ENCODE measurements at regions not wholly inside any gene's neighbourhood (a gene's known extent, or its start where the extent isn't known, plus 50 kb on each side); places are given as distances from the start of the nearest gene placed in this dataset.

DNA sequence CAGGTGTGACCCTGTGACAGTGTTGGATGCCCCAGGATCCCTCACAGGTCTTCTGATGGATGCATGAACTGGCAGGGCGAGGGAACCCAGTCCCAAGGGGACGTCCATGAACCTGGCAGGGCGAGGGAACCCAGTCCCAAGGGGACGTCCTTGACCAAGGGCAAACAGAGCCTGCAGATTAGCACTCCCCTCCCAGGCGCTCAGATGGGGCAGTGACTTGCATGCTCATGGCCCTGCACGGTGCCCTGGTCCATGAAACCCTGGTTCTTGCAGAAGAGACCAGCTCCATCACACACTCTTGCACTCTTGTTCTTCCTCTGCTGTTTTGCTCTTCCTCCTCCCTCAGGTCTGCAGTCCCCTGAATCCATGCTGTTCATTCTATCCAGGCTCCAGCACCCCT is 192.7 kb downstream of the GALR1 start:
- TF ChIP-seq, protein P1, sequence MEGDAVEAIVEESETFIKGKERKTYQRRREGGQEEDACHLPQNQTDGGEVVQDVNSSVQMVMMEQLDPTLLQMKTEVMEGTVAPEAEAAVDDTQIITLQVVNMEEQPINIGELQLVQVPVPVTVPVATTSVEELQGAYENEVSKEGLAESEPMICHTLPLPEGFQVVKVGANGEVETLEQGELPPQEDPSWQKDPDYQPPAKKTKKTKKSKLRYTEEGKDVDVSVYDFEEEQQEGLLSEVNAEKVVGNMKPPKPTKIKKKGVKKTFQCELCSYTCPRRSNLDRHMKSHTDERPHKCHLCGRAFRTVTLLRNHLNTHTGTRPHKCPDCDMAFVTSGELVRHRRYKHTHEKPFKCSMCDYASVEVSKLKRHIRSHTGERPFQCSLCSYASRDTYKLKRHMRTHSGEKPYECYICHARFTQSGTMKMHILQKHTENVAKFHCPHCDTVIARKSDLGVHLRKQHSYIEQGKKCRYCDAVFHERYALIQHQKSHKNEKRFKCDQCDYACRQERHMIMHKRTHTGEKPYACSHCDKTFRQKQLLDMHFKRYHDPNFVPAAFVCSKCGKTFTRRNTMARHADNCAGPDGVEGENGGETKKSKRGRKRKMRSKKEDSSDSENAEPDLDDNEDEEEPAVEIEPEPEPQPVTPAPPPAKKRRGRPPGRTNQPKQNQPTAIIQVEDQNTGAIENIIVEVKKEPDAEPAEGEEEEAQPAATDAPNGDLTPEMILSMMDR (IDR thresholded peaks at IDR 0.05; ENCODE audit: low read depth, low read length, poor library complexity, severe bottlenecking) = no peak
- TF ChIP-seq EZH2phosphoT487 (IDR thresholded peaks at IDR 0.05; ENCODE audit: borderline replicate concordance, low read length) = no peak
